ENCODE measurements at regions not wholly inside any gene's neighbourhood (a gene's known extent, or its start where the extent isn't known, plus 50 kb on each side); places are given as distances from the start of the nearest gene placed in this dataset.

GRCh38 chr10:118449521-118449920 lies 107.4 kb upstream of the FAM204A start:
- TF ChIP-seq CTCF (IDR thresholded peaks at IDR 0.05) = no peak
- no peak for TF ChIP-seq REST (IDR thresholded peaks at IDR 0.05; ENCODE audit: insufficient read depth in 1 of 2, low read depth in 2 of 2, low read length in 1 of 2)
- no peak for TF ChIP-seq POLR2AphosphoS5 (IDR thresholded peaks at IDR 0.05; ENCODE audit: low read depth, low read length)
- no peak for TF ChIP-seq TCF7L2 (IDR thresholded peaks at IDR 0.05; ENCODE audit: low read depth, low read length)
